KMS-11 (cell line): ENCODE measurements at regions not wholly inside any gene's neighbourhood (a gene's known extent, or its start where the extent isn't known, plus 50 kb on each side); places are given as distances from the start of the nearest gene placed in this dataset.

Source experiments
- H2AFZ ChIP-seq: fragments of 200-600 bp; sonication (generic); 2 replicates; pipeline ENCODE4 v1.6.1; 2016; ENCODE audit warnings: antibody characterized with exemption, mixed run types, low read depth
- H3K27ac ChIP-seq: fragments of 200-600 bp; sonication (generic); 2 replicates; pipeline ENCODE4 v1.6.1; 2016; ENCODE audit warnings: mild to moderate bottlenecking, mixed run types
- H3K27me3 ChIP-seq: fragments of 200-600 bp; sonication (generic); 2 replicates; pipeline ENCODE4 v1.6.1; 2017; ENCODE audit warnings: mild to moderate bottlenecking, low read depth, mixed run types, moderate library complexity; ENCODE audit not compliant: insufficient read depth
- H3K36me3 ChIP-seq: fragments of 200-600 bp; sonication (generic); 2 replicates; pipeline ENCODE4 v1.6.1; 2017; ENCODE audit warnings: mild to moderate bottlenecking, mixed run types; ENCODE audit not compliant: insufficient read depth
- H3K4me1 ChIP-seq: fragments of 200-600 bp; sonication (generic); 2 replicates; pipeline ENCODE4 v1.6.1; 2016; ENCODE audit warnings: mild to moderate bottlenecking, low read depth, mixed run types; ENCODE audit not compliant: poor library complexity, severe bottlenecking
- H3K4me2 ChIP-seq: fragments of 200-600 bp; sonication (generic); 2 replicates; pipeline ENCODE4 v1.7.0; 2016; ENCODE audit warnings: mild to moderate bottlenecking, mixed run types
- H3K4me3 ChIP-seq: fragments of 200-600 bp; sonication (generic); IDR thresholded peaks from 2 replicates; pipeline ENCODE4 v1.6.1; 2017; ENCODE audit warnings: low read depth, low read length, mixed read lengths; ENCODE audit not compliant: insufficient read depth
- H3K79me2 ChIP-seq: fragments of 200-600 bp; sonication (generic); 2 replicates; pipeline ENCODE4 v1.6.1; 2016; ENCODE audit warnings: low read depth, mixed run types; ENCODE audit not compliant: insufficient read depth
- H3K9ac ChIP-seq: fragments of 200-600 bp; sonication (generic); 2 replicates; pipeline ENCODE4 v1.6.1; 2016; ENCODE audit warnings: mild to moderate bottlenecking, mixed run types
- H4K20me1 ChIP-seq: fragments of 200-600 bp; sonication (generic); 2 replicates; pipeline ENCODE4 v1.6.1; 2016; ENCODE audit warnings: mild to moderate bottlenecking, mixed run types; ENCODE audit not compliant: insufficient read depth
- TF ChIP-seq, protein P1 (sequence below): fragments of 200-600 bp; sonication (generic); conservative IDR thresholded peaks from 2 replicates; pipeline ENCODE4 v1.6.1; 2017; ENCODE audit warnings: low read depth, mild to moderate bottlenecking, antibody characterized with exemption, low read length, moderate library complexity, mixed read lengths

DNA sequence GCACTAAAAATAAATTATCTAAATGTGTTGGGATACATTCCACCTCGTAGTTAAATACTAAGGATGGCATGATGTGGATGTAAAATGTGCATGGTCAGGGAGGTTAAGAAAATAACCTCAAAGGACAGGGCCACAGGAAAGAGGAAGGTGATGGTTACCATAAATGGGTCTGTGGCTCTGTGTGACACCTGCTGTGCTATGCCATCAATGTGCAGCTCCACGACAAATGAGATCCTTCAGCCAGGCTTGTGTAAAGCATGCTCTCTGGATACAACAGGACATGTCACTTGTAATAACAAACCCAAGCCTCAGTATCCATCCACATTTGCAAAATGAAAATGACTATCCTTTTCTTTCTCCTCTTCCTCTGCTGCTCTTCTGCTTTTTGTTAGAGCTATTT, 456.7 kb upstream of the RASGRP1 start:
- Histone ChIP-seq H4K20me1 (no peaks in the 10 kb centered on the region), H3K4me1 (no peaks in the 10 kb centered on the region), H3K9ac (no peak overlapping the region), H2AFZ (no peak overlapping the region), H3K36me3 (no peaks in the 10 kb centered on the region), H3K27me3 (no peaks in the 10 kb centered on the region), H3K4me2 (no peak overlapping the region), H3K4me3 (no peak overlapping the region), H3K79me2 (no peaks in the 10 kb centered on the region), H3K27ac (no peak overlapping the region)
- TF ChIP-seq, protein P1, sequence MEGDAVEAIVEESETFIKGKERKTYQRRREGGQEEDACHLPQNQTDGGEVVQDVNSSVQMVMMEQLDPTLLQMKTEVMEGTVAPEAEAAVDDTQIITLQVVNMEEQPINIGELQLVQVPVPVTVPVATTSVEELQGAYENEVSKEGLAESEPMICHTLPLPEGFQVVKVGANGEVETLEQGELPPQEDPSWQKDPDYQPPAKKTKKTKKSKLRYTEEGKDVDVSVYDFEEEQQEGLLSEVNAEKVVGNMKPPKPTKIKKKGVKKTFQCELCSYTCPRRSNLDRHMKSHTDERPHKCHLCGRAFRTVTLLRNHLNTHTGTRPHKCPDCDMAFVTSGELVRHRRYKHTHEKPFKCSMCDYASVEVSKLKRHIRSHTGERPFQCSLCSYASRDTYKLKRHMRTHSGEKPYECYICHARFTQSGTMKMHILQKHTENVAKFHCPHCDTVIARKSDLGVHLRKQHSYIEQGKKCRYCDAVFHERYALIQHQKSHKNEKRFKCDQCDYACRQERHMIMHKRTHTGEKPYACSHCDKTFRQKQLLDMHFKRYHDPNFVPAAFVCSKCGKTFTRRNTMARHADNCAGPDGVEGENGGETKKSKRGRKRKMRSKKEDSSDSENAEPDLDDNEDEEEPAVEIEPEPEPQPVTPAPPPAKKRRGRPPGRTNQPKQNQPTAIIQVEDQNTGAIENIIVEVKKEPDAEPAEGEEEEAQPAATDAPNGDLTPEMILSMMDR, result no peak

DNA sequence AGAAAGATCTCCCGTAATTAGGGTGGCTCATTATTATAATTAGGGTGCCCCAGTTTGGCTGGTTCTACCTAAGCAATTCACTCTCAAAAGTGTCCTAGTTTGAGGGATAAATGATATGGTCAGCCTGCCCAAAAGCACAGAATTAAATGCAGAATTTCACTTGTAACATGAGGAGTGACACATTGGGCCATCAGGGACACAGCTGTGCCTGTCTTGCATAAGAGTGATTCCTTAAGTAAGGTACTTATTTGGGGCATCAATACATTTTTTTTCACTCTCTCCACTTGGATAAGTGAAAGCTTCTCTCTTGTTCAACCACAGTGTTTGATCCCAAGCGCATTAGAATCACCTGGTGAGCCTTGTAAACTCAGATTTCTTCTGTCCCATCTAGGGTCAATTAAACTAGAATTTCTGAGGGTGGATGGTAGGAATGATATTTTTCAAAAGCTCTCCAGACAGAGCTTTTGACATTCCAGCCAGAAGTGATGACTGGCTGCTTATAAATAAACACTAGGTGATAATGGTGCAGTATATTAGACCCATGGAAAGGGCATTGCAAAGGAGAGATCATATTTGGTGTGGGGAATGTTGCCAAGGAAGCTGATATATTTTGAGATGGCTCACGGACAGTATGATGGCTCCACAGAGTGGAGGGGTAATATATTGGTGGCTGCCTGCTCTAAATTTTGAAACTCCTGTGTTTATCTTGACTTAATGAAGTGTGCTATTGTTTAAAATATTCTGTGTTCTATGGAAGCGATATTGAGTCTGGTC, 458.1 kb upstream of the RASGRP1 start:
- H3K27ac ChIP-seq, result no peak overlapping the region
- no peaks in the 10 kb centered on the region for H3K36me3 ChIP-seq
- TF ChIP-seq, protein P1, result no peak
- no peak overlapping the region for H2AFZ ChIP-seq
- H3K4me3 ChIP-seq, result no peak overlapping the region
- H3K4me2 ChIP-seq, result no peak overlapping the region
- no peaks in the 10 kb centered on the region for H3K4me1 ChIP-seq
- no peaks in the 10 kb centered on the region for H3K79me2 ChIP-seq
- H3K9ac ChIP-seq, result no peak overlapping the region
- no peaks in the 10 kb centered on the region for H4K20me1 ChIP-seq
- no peaks in the 10 kb centered on the region for H3K27me3 ChIP-seq

DNA sequence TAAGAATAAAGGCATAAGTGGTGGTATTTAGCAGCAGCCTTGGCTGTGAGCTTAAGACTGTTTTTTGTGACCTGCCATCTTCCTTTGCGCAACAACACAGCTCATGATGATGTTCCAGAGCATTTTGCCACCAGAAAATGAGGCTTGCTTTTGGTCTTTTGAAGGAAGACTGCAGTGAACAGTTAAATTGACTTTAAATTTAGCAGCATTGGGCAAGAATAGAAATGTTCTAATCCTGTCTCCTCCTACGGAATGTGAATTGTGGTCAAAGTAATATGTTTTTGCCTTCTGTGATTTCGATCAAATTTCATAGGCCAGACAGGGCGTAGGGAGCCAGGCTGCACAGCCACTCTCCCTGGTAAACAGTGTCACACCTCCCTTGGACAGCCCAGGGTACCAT, 460.7 kb upstream of the RASGRP1 start:
- Histone ChIP-seq H4K20me1 (no peaks in the 10 kb centered on the region), H3K9ac (no peak overlapping the region), H2AFZ (no peak overlapping the region), H3K79me2 (no peaks in the 10 kb centered on the region), H3K4me2 (no peak overlapping the region), H3K4me1 (no peaks in the 10 kb centered on the region), H3K27me3 (no peaks in the 10 kb centered on the region), H3K36me3 (no peaks in the 10 kb centered on the region), H3K4me3 (no peak overlapping the region), H3K27ac (no peak overlapping the region)
- TF ChIP-seq, protein P1, result no peak

DNA sequence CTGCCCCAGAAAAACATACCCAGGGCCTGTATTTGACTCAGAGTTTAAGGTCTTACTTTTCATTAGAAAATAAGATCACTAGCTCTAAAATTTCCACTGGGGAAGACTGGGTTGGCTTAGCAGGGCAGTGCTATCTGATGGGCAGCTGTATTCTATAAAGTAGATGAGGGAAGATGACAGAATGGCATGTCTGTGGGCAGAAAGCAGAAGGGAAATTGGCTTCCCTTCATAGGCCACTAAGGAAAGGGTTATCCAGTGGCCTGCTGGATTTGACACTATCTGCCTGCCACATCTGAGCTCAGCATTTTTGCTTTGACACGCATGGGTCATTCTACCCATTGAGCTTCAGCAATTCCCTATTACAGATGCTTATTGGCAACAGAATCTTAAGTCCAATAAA, 461.3 kb upstream of the RASGRP1 start:
- Histone ChIP-seq H3K4me2 (no peak overlapping the region), H3K9ac (no peak overlapping the region), H3K4me3 (no peak overlapping the region), H3K27me3 (no peaks in the 10 kb centered on the region), H4K20me1 (no peaks in the 10 kb centered on the region), H2AFZ (no peak overlapping the region), H3K4me1 (no peaks in the 10 kb centered on the region), H3K27ac (no peak overlapping the region), H3K79me2 (no peaks in the 10 kb centered on the region), H3K36me3 (no peaks in the 10 kb centered on the region)
- TF ChIP-seq, protein P1, result no peak
